H9 (cell line): ENCODE measurements at regions not wholly inside any gene's neighbourhood (a gene's known extent, or its start where the extent isn't known, plus 50 kb on each side); places are given as distances from the start of the nearest gene placed in this dataset.

ENCODE experiments used
- DNase-seq: peaks from one replicate; pipeline ENCODE4 v3.0.0-alpha.2; 2017
- H2AFZ ChIP-seq: one replicate; pipeline ENCODE4 v1.6.1; 2013; ENCODE audit warnings: mild to moderate bottlenecking, low read length, control low read depth, moderate library complexity
- H2AK5ac ChIP-seq: 2 replicates; pipeline ENCODE4 v1.6.1; 2013; ENCODE audit warnings: low read length, control low read depth, mixed read lengths; ENCODE audit not compliant: insufficient read length
- H2BK120ac ChIP-seq: one replicate; pipeline ENCODE4 v1.6.1; 2013; ENCODE audit warnings: low read depth, mild to moderate bottlenecking, low read length, control low read depth, inconsistent platforms; ENCODE audit not compliant: poor library complexity, severe bottlenecking
- H2BK12ac ChIP-seq: 2 replicates; pipeline ENCODE4 v1.6.1; 2013; ENCODE audit warnings: low read length, control low read depth, mixed read lengths, low read depth; ENCODE audit not compliant: insufficient read length
- H2BK15ac ChIP-seq: 2 replicates; pipeline ENCODE4 v1.6.1; 2013; ENCODE audit warnings: low read depth, low read length, control low read depth
- H2BK20ac ChIP-seq: one replicate; pipeline ENCODE4 v1.6.1; 2013; ENCODE audit warnings: low read depth, mild to moderate bottlenecking, low read length, control low read depth, inconsistent platforms; ENCODE audit not compliant: poor library complexity, severe bottlenecking
- H2BK5ac ChIP-seq: 2 replicates; pipeline ENCODE4 v1.6.1; 2013; ENCODE audit warnings: low read length, control low read depth, mixed read lengths; ENCODE audit not compliant: insufficient read length
- H3K14ac ChIP-seq: 2 replicates; pipeline ENCODE4 v1.6.1; 2013; ENCODE audit warnings: low read length, control low read depth; ENCODE audit not compliant: insufficient read depth
- H3K18ac ChIP-seq: 2 replicates; pipeline ENCODE4 v1.6.1; 2013; ENCODE audit warnings: low read depth, mild to moderate bottlenecking, mixed read lengths, low read length, control low read depth; ENCODE audit not compliant: insufficient read length
- H3K23ac ChIP-seq: 2 replicates; pipeline ENCODE4 v1.6.1; 2013; ENCODE audit warnings: low read length, control low read depth, mixed read lengths, low read depth; ENCODE audit not compliant: insufficient read length
- H3K23me2 ChIP-seq: 2 replicates; pipeline ENCODE4 v1.6.1; 2013; ENCODE audit warnings: low read depth, mild to moderate bottlenecking, mixed read lengths, low read length, control low read depth; ENCODE audit not compliant: insufficient read length, poor library complexity, severe bottlenecking
- H3K27ac ChIP-seq: 2 replicates; pipeline ENCODE4 v1.5.1; 2013; ENCODE audit warnings: low read length, control low read depth, mixed read lengths, low read depth; ENCODE audit not compliant: insufficient read length
- H3K27me3 ChIP-seq: 2 replicates; pipeline ENCODE4 v1.6.1; 2013; ENCODE audit warnings: low read length, control low read depth, inconsistent platforms; ENCODE audit not compliant: insufficient read depth
- H3K4ac ChIP-seq: 2 replicates; pipeline ENCODE4 v1.6.1; 2013; ENCODE audit warnings: low read depth, mild to moderate bottlenecking, control low read depth, inconsistent platforms, low read length, moderate library complexity
- H3K4me1 ChIP-seq: 2 replicates; pipeline ENCODE4 v1.6.1; 2013; ENCODE audit warnings: low read length, control low read depth, inconsistent platforms; ENCODE audit not compliant: insufficient read depth
- H3K4me2 ChIP-seq: 2 replicates; pipeline ENCODE4 v1.6.1; 2013; ENCODE audit warnings: low read length, control low read depth, mixed read lengths; ENCODE audit not compliant: insufficient read length, insufficient read depth
- H3K56ac ChIP-seq: 2 replicates; pipeline ENCODE4 v1.6.1; 2013; ENCODE audit warnings: low read depth, mild to moderate bottlenecking, mixed read lengths, low read length, control low read depth; ENCODE audit not compliant: insufficient read length
- H3K79me1 ChIP-seq: 2 replicates; pipeline ENCODE4 v1.6.1; 2013; ENCODE audit warnings: low read depth, mild to moderate bottlenecking, moderate library complexity, low read length, control low read depth, inconsistent platforms; ENCODE audit not compliant: insufficient read depth, poor library complexity, severe bottlenecking
- H3K79me2 ChIP-seq: 2 replicates; pipeline ENCODE4 v1.6.1; 2013; ENCODE audit warnings: low read length, control low read depth, inconsistent platforms; ENCODE audit not compliant: insufficient read depth
- H3K9ac ChIP-seq: 2 replicates; pipeline ENCODE4 v1.6.1; 2013; ENCODE audit warnings: low read length, control low read depth, mixed read lengths; ENCODE audit not compliant: insufficient read length; ENCODE audit errors: extremely low read depth
- H3K9me3 ChIP-seq: one replicate; pipeline ENCODE4 v1.6.1; 2013; ENCODE audit warnings: low read depth, low read length, inconsistent platforms; ENCODE audit not compliant: control insufficient read depth
- H3T11ph ChIP-seq: one replicate; pipeline ENCODE4 v1.6.1; 2013; ENCODE audit warnings: mild to moderate bottlenecking, low read length, control low read depth, inconsistent platforms
- H4K20me1 ChIP-seq: one replicate; pipeline ENCODE4 v1.6.1; 2013; ENCODE audit not compliant: control insufficient read depth, insufficient read length, insufficient read depth
- H4K5ac ChIP-seq: 2 replicates; pipeline ENCODE4 v1.6.1; 2013; ENCODE audit warnings: low read depth, mild to moderate bottlenecking, mixed read lengths, low read length, control low read depth; ENCODE audit not compliant: insufficient read length
- H4K8ac ChIP-seq: replicated peaks from 2 replicates; pipeline ENCODE4 v1.6.1; 2013; ENCODE audit warnings: low read length, control low read depth, mixed read lengths, low read depth; ENCODE audit not compliant: insufficient read length
- H4K91ac ChIP-seq: 2 replicates; pipeline ENCODE4 v1.6.1; 2013; ENCODE audit warnings: low read depth, mild to moderate bottlenecking, moderate library complexity, mixed read lengths, low read length, control low read depth; ENCODE audit not compliant: insufficient read length
- H3K27ac Mint-ChIP-seq, 3 experiments: 2 replicates in 2 of 3; 3 replicates in 1 of 3; pipeline ENCODE4 v1.8.0; 2020 to 2021; ENCODE audit warnings: mixed read lengths in 3 of 3, mild to moderate bottlenecking in 1 of 3, moderate library complexity in 1 of 3
- H3K27me3 Mint-ChIP-seq: 2 replicates; pipeline ENCODE4 v1.8.0; 2021; ENCODE audit warnings: low read depth, mild to moderate bottlenecking, moderate library complexity, mixed read lengths
- H3K36me3 Mint-ChIP-seq, 3 experiments: 2 replicates in 2 of 3; 3 replicates in 1 of 3; pipeline ENCODE4 v1.8.0; 2020 to 2021; ENCODE audit warnings: low read depth in 3 of 3, mixed read lengths in 3 of 3; ENCODE audit not compliant: insufficient read depth in 1 of 3
- H3K4me1 Mint-ChIP-seq, 2 experiments: 2 replicates each; pipeline ENCODE4 v1.8.0; 2020; ENCODE audit warnings: mixed read lengths in 2 of 2
- H3K4me3 Mint-ChIP-seq, 2 experiments: 2 replicates in 1 of 2; 3 replicates in 1 of 2; pipeline ENCODE4 v1.8.0; 2020 to 2021; ENCODE audit warnings: mild to moderate bottlenecking in 2 of 2, mixed read lengths in 2 of 2, moderate library complexity in 1 of 2
- H3K9me3 Mint-ChIP-seq, 2 experiments: 2 replicates in 1 of 2; 3 replicates in 1 of 2; pipeline ENCODE4 v1.8.0; 2020; ENCODE audit warnings: mild to moderate bottlenecking in 2 of 2, mixed read lengths in 2 of 2, moderate library complexity in 1 of 2
- WGBS: extraction: QIAGEN DNeasy Blood & Tissue Kit; methylation state at CpG from one replicate; pipeline ENCODE4 v1.1.7; 2013; ENCODE audit warnings: missing lambda C conversion rate, low lambda C conversion rate, mixed read lengths; ENCODE audit not compliant: insufficient read length; ENCODE audit errors: extremely low coverage; 5-methylcytosine and 5-hydroxymethylcytosine counted together
- TF ChIP-seq, protein P1 (sequence below): fragments of 200-600 bp; sonication (generic); conservative IDR thresholded peaks from 3 replicates; pipeline ENCODE4 v1.8.0; 2021; ENCODE audit warnings: antibody characterized with exemption, mild to moderate bottlenecking

DNA sequence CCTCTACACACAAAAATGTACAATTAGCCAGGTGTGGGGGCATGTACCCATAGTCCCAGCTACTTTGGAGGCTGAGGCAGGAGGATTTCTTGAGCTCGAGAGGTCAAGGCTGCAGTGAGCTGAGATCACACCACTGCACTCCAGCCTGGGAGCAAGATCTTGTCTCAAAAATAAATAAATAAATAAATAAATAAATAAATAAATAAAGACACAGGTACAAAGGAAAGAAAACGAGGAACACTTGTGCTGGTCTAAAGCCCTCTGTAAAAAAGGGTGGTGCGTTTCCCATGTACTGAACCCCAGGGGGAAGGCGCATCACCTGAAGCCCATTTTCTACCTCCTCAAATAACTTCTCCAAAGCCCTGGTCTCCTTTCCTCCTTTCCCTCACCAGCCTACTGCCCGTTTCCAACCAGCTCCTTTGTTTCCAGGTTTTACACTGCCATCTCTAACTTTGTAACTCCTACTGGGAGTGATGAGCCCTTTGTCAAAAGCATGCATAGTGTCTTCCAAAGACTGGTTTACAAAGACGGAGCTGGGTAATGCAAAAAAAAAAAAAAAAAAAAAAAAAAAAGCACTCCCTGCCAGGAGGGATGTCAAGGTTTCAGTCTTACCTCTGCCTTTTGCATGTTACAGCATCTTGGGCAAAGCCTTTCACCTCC lies 81.5 kb upstream of the SOX4 start:
- Histone ChIP-seq H3K79me1 (no peaks in the 10 kb centered on the region), H3K23ac (no peak overlapping the region), H3K23me2 (no peaks in the 10 kb centered on the region), H2AFZ (no peak overlapping the region), H2BK15ac (no peak overlapping the region), H2BK5ac (no peak overlapping the region), H3K4ac (no peak overlapping the region), H4K20me1 (no peaks in the 10 kb centered on the region), H3K9me3 (no peaks in the 10 kb centered on the region), H4K91ac (no peak overlapping the region), H4K8ac (no peak overlapping the region), H2BK20ac (no peak overlapping the region), H3K27me3 (no peaks in the 10 kb centered on the region), H3K4me1 (peaks cover 3% of the 10 kb centered on the region; the same call in 1 of the 2 replicates), H2BK12ac (no peak overlapping the region), H2AK5ac (no peak overlapping the region), H3K56ac (no peak overlapping the region), H3K79me2 (no peaks in the 10 kb centered on the region), H2BK120ac (no peak overlapping the region), H3T11ph (no peak overlapping the region), H3K14ac (no peak overlapping the region), H3K27ac (no peak overlapping the region), H3K9ac (no peak overlapping the region), H3K4me2 (no peak overlapping the region), H4K5ac (no peak overlapping the region), H3K18ac (no peak overlapping the region)
- Mint-ChIP-seq H3K9me3 (no peaks in the 10 kb centered on the region), H3K36me3 (no peaks in the 10 kb centered on the region; a peak in 1 of 7 replicates), H3K4me1 (peaks cover 8 to 9% of the 10 kb centered on the region in 2 experiments), H3K27ac (no peak overlapping the region; a peak in 2 of 7 replicates), H3K27me3 (no peaks in the 10 kb centered on the region; the same call in 1 of the 2 replicates), H3K4me3 (no peak overlapping the region; a peak in 1 of 5 replicates)
- TF ChIP-seq, protein P1, sequence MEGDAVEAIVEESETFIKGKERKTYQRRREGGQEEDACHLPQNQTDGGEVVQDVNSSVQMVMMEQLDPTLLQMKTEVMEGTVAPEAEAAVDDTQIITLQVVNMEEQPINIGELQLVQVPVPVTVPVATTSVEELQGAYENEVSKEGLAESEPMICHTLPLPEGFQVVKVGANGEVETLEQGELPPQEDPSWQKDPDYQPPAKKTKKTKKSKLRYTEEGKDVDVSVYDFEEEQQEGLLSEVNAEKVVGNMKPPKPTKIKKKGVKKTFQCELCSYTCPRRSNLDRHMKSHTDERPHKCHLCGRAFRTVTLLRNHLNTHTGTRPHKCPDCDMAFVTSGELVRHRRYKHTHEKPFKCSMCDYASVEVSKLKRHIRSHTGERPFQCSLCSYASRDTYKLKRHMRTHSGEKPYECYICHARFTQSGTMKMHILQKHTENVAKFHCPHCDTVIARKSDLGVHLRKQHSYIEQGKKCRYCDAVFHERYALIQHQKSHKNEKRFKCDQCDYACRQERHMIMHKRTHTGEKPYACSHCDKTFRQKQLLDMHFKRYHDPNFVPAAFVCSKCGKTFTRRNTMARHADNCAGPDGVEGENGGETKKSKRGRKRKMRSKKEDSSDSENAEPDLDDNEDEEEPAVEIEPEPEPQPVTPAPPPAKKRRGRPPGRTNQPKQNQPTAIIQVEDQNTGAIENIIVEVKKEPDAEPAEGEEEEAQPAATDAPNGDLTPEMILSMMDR = no peak
- DNase-seq = no peak
- no CpG with 5 or more reads among the region's 6 CpGs for WGBS
